ENCODE measurements at regions not wholly inside any gene's neighbourhood (a gene's known extent, or its start where the extent isn't known, plus 50 kb on each side); places are given as distances from the start of the nearest gene placed in this dataset.
A peak's percentile ranks its signal among the peaks of the same experiment; 100 is the strongest.

DNA sequence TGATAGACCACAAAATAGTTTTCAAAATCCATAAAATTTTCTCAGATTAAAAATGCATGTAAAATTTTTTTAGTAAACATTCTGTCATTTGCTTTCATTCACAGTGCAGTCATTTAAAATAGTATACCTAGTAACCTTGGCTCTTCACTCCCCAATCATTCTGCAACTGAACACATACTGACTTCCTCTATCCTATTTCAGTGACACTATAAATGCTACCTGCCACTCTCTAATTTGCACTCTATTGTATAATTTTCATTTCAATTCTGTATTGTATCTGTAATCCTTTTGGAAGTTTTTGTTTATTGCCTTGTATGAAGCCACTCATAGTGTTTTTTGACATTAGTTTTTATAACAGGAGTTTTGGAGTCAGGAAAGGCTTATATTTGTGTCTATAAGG, 1029.1 kb upstream of the NCAM2 start:
- H3K4me3 ChIP-seq (ENCODE audit: low read depth, low read length) = no peak overlapping the region

DNA sequence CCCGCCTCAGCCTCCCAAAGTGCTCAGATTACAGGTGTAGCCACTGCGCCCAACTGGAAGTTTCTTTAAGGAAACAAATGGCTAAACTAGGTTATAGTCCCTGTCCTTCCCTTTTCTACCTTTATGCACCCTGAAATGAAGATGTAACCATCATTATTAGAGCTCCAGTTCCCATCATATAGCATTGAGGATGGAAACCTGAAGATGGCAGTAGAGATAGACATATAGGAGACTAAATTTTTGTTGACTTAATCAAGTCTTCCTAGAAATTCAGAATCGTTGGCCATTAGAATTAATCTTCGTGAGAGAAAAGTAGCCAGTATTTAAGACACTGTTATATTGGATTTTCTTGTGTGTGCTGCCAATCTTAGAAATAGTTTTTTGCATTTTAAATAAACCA, 1016.3 kb upstream of the NCAM2 start:
- TF ChIP-seq, protein P1, sequence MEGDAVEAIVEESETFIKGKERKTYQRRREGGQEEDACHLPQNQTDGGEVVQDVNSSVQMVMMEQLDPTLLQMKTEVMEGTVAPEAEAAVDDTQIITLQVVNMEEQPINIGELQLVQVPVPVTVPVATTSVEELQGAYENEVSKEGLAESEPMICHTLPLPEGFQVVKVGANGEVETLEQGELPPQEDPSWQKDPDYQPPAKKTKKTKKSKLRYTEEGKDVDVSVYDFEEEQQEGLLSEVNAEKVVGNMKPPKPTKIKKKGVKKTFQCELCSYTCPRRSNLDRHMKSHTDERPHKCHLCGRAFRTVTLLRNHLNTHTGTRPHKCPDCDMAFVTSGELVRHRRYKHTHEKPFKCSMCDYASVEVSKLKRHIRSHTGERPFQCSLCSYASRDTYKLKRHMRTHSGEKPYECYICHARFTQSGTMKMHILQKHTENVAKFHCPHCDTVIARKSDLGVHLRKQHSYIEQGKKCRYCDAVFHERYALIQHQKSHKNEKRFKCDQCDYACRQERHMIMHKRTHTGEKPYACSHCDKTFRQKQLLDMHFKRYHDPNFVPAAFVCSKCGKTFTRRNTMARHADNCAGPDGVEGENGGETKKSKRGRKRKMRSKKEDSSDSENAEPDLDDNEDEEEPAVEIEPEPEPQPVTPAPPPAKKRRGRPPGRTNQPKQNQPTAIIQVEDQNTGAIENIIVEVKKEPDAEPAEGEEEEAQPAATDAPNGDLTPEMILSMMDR (conservative IDR thresholded peaks at IDR 0.05; ENCODE audit: low read depth, low read length) = no peak
- no peak overlapping the region for H3K4me3 ChIP-seq (ENCODE audit: low read depth, low read length)
- DNase-seq (ENCODE audit: low read depth) = peak; percentile 7

More for the DNA sequence above, 1029.1 kb upstream of the NCAM2 start:
- TF ChIP-seq, protein P1 (conservative IDR thresholded peaks at IDR 0.05; ENCODE audit: low read depth, low read length) = no peak
- DNase-seq (ENCODE audit: low read depth) = no peak

DNA sequence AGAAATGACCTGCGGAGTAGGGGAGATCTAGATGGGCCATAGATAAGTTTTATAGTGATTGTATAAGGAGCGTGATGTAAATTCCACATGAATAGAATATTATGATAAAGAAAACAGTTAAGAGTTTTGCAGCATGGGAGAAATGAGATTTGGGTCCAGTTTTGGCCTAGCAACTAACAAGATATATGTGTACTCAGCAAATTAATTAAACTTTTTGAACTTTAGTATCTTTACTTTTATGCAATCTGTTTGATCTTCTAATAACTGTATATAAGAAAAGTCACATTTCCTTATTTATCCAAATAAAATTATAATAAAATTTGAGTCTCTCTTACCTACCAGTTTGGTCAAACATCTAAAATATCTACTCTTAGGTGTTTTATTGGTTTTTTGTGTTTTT, 1011.8 kb upstream of the NCAM2 start:
- no peak overlapping the region for H3K4me3 ChIP-seq (ENCODE audit: low read depth, low read length)
- DNase-seq (ENCODE audit: low read depth) = no peak
- TF ChIP-seq, protein P1 (conservative IDR thresholded peaks at IDR 0.05; ENCODE audit: low read depth, low read length) = no peak

DNA sequence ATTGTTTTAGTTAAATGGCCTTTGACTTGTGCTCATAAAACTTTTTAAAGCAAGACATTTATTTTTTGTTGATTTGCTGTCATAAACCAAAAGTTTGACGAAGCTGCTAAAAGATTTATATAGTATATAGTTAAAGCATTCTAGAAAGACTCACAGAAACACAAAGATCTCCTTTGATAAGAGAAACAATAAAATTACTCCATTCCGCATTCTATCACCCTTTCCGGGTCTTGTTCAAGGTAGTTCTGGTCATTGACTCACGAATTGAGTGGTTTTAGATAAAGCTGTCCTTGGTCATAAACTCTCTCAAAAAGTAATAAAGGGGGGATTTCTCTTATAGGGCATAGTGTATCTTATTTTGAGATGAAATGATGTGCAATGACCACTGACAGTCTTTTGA, 1010.5 kb upstream of the NCAM2 start:
- TF ChIP-seq, protein P1 (conservative IDR thresholded peaks at IDR 0.05; ENCODE audit: low read depth, low read length) = no peak
- DNase-seq (ENCODE audit: low read depth) = no peak
- H3K4me3 ChIP-seq (ENCODE audit: low read depth, low read length) = no peak overlapping the region

DNA sequence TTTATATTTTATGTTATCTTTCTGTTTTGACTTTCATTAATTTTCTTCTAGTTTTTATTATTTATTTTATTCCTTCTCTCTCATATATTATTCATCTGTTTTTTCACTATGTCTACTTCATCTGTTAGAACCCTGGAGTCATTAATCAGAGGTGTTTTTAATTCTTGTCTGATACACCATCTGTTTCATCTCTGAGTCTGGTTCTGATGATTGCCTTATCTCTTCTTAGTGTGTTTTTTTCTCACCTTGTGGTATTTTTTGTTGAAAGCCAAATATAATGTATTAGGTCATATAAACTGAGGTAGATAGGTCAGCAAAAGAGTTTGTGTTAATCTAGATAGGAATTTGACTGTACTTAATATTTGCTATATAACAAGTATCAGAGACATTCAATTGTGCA, 1005.7 kb upstream of the NCAM2 start:
- DNase-seq (ENCODE audit: low read depth) = no peak
- TF ChIP-seq, protein P1 (conservative IDR thresholded peaks at IDR 0.05; ENCODE audit: low read depth, low read length) = no peak

DNA sequence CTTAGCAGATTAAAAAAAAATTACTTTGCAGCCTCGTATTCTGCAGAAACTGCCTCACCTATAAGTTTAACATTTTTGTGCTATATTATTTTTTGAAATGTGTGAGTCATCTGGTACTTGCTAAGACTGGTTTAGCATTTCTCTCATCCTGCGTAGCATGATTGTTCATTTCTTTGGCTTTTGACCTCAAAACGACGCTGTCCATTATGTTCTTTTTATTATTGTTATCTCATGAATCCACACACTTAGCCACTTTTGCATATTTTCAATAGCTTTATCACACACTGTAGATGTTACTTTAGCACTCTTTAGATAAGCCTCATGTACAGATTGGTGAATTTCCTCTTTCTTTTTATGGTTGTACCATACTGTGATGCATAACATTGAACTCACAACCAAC, 1004.9 kb upstream of the NCAM2 start:
- H3K4me3 ChIP-seq (ENCODE audit: low read depth, low read length) = no peak overlapping the region
- TF ChIP-seq, protein P1 (conservative IDR thresholded peaks at IDR 0.05; ENCODE audit: low read depth, low read length) = no peak
- peak; percentile 33 for DNase-seq (ENCODE audit: low read depth)

More for the DNA sequence above, 1005.7 kb upstream of the NCAM2 start:
- no peak overlapping the region for H3K4me3 ChIP-seq (ENCODE audit: low read depth, low read length)

DNA sequence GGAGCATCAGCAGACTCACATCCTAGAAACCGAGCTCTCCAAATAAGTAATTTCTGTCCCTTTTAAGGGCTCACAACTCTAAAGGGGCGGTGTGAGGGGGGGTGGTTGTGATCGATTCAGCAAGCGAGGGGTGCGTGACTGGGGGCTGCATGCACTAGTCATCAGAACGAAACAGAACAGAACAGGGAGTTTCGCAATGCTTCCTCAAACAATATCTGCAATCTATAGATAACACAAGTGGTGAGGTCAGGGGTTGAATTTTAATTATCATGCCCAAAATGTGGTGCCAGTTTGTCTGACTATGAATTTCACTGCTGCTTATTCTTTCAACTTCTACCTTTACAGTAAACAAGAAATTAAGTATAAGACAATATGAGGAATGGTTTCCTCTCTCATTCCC, 1003.0 kb upstream of the NCAM2 start:
- H3K4me3 ChIP-seq (ENCODE audit: low read depth, low read length) = no peak overlapping the region
- TF ChIP-seq, protein P1 (conservative IDR thresholded peaks at IDR 0.05; ENCODE audit: low read depth, low read length) = no peak
- DNase-seq (ENCODE audit: low read depth) = no peak
